SK-N-SH (cell line): ENCODE measurements at regions not wholly inside any gene's neighbourhood (a gene's known extent, or its start where the extent isn't known, plus 50 kb on each side); places are given as distances from the start of the nearest gene placed in this dataset.

ENCODE experiments used
- CTCF ChIA-PET: fragments of 300-600, 350-600 bp; formaldehyde crosslinking; extraction: SDS; loops from one replicate; lab custom pipeline; 2021; lab: Yijun Ruan, JAX
- POLR2A ChIA-PET: fragments of 350-600 bp; sonication (Branson Sonifier 250); formaldehyde crosslinking; extraction: SDS; loops from one replicate; lab custom pipeline; 2020; ENCODE audit warnings: antibody characterized with exemption, inconsistent platforms; lab: Yijun Ruan, JAX
- DNase-seq: peaks from one replicate; pipeline ENCODE4 v3.0.0; 2012
- H2AFZ ChIP-seq: fragments of 200-600 bp; sonication (generic); 2 replicates; pipeline ENCODE4 v1.8.1; 2016; ENCODE audit warnings: antibody characterized with exemption, mild to moderate bottlenecking, low read depth
- H3F3A ChIP-seq: fragments of 200-600 bp; sonication (generic); replicated peaks from 2 replicates; pipeline ENCODE3; 2016; ENCODE audit warnings: antibody characterized with exemption, mild to moderate bottlenecking; ENCODE audit not compliant: insufficient read depth
- H3K27ac ChIP-seq, 2 experiments: fragments of 200-500 bp in 1 of 2; fragments of 200-600 bp in 1 of 2; sonication (Bioruptor generic) in 1 of 2; sonication (generic), shearing (Covaris generic) in 1 of 2; 2 replicates each; pipeline versions ENCODE4 v1.5.1 to v1.6.1; 2014 to 2016; ENCODE audit warnings: low read depth in 2 of 2, inconsistent platforms in 1 of 2, low read length in 1 of 2, mild to moderate bottlenecking in 1 of 2, mixed read lengths in 1 of 2
- H3K27me3 ChIP-seq: fragments of 200-600 bp; sonication (generic), shearing (Covaris generic); 2 replicates; pipeline ENCODE4 v1.6.1; 2016; ENCODE audit warnings: mixed run types; ENCODE audit not compliant: insufficient read depth
- H3K36me3 ChIP-seq, 2 experiments: fragments of 200-500 bp in 1 of 2; fragments of 200-600 bp in 1 of 2; sonication (Bioruptor generic) in 1 of 2; sonication (generic) in 1 of 2; replicated peaks in 1 of 2; 2 replicates each; pipeline versions ENCODE3 to v1.5.1; 2014 to 2016; ENCODE audit warnings: low read length in 1 of 2, mild to moderate bottlenecking in 1 of 2; ENCODE audit not compliant: insufficient read depth in 2 of 2, control insufficient read depth in 1 of 2
- H3K4me1 ChIP-seq, 2 experiments: fragments of 200-500 bp in 1 of 2; fragments of 200-600 bp in 1 of 2; sonication (Bioruptor generic) in 1 of 2; sonication (generic), shearing (Covaris generic) in 1 of 2; 2 replicates each; pipeline versions ENCODE4 v1.5.1 to v1.6.1; 2014 to 2016; ENCODE audit warnings: low read depth in 1 of 2, low read length in 1 of 2, mixed run types in 1 of 2; ENCODE audit not compliant: insufficient read depth in 2 of 2, control insufficient read depth in 1 of 2
- H3K4me2 ChIP-seq: fragments of 200-600 bp; sonication (generic), shearing (Covaris generic); 2 replicates; pipeline ENCODE4 v1.6.1; 2017; ENCODE audit warnings: mixed run types
- H3K4me3 ChIP-seq, 2 experiments: fragments of 200-500 bp in 1 of 2; fragments of 200-600 bp in 1 of 2; sonication (Bioruptor generic) in 1 of 2; sonication (generic), shearing (Covaris generic) in 1 of 2; 2 replicates each; pipeline versions ENCODE4 v1.5.1 to v1.8.1; 2014 to 2016; ENCODE audit warnings: low read depth in 2 of 2, inconsistent platforms in 1 of 2, low read length in 1 of 2, mild to moderate bottlenecking in 1 of 2, mixed read lengths in 1 of 2, moderate library complexity in 1 of 2
- H3K79me2 ChIP-seq: fragments of 200-600 bp; sonication (generic); 2 replicates; pipeline ENCODE4 v1.8.1; 2017; ENCODE audit warnings: mild to moderate bottlenecking; ENCODE audit not compliant: insufficient read depth
- H3K9ac ChIP-seq: fragments of 200-600 bp; sonication (generic); 2 replicates; pipeline ENCODE4 v1.6.1; 2017; ENCODE audit warnings: mixed run types
- H3K9me2 ChIP-seq: fragments of 200-600 bp; sonication (generic); 2 replicates; pipeline ENCODE4 v1.6.1; 2017; ENCODE audit warnings: mixed run types
- H3K9me3 ChIP-seq: fragments of 200-600 bp; sonication (generic); 2 replicates; pipeline ENCODE4 v1.6.1; 2017; ENCODE audit warnings: mixed run types, mild to moderate bottlenecking, moderate library complexity
- H4K20me1 ChIP-seq: fragments of 200-600 bp; sonication (generic); 2 replicates; pipeline ENCODE4 v1.6.1; 2017; ENCODE audit warnings: mild to moderate bottlenecking, mixed run types; ENCODE audit not compliant: insufficient read depth
- FOXM1 ChIP-seq: IDR thresholded peaks from 2 replicates; pipeline ENCODE4 v1.4.0; 2012; ENCODE audit warnings: low read depth, mild to moderate bottlenecking
- IRF3 ChIP-seq: fragments of 150-350 bp; IDR thresholded peaks from 2 replicates; pipeline ENCODE4 v1.6.1; 2016; ENCODE audit warnings: mild to moderate bottlenecking, low read depth, low read length
- MXI1 ChIP-seq: IDR thresholded peaks from 2 replicates; pipeline ENCODE4 v1.6.1; 2012; ENCODE audit warnings: mild to moderate bottlenecking, low read depth, low read length, improper control_type of control experiment
- NFIC ChIP-seq: IDR thresholded peaks from 2 replicates; pipeline ENCODE4 v1.4.0; 2012; ENCODE audit warnings: borderline replicate concordance
- NRF1 ChIP-seq: IDR thresholded peaks from 2 replicates; pipeline ENCODE4 v1.6.1; 2012; ENCODE audit warnings: low read depth, mild to moderate bottlenecking, low read length
- RCOR1 ChIP-seq: fragments of 150-350 bp; IDR thresholded peaks from 2 replicates; pipeline ENCODE4 v1.6.1; 2017; ENCODE audit warnings: antibody characterized with exemption, low read length
- TAF1 ChIP-seq: IDR thresholded peaks from 2 replicates; pipeline ENCODE4 v1.6.1; 2012; ENCODE audit warnings: low read depth, mild to moderate bottlenecking, low read length, moderate library complexity, borderline replicate concordance
- TCF12 ChIP-seq: IDR thresholded peaks from 2 replicates; pipeline ENCODE4 v1.4.0; 2012
- WGBS: methylation state at CpG from one replicate; pipeline ENCODE4 v1.1.6; 2017; ENCODE audit warnings: low lambda C conversion rate; 5-methylcytosine and 5-hydroxymethylcytosine counted together
- TF ChIP-seq, protein P1 (sequence below): IDR thresholded peaks from 2 replicates; pipeline ENCODE4; 2012
- TF ChIP-seq, protein P2 (sequence below): fragments of 200-600 bp; sonication (generic); IDR thresholded peaks from 2 replicates; pipeline ENCODE4 v1.6.1; 2017; ENCODE audit warnings: antibody characterized with exemption, mild to moderate bottlenecking, moderate library complexity

GRCh38 chr7:79872176-79872575 lies 262.5 kb upstream of the GNAI1 start:
- TF ChIP-seq, protein P1, sequence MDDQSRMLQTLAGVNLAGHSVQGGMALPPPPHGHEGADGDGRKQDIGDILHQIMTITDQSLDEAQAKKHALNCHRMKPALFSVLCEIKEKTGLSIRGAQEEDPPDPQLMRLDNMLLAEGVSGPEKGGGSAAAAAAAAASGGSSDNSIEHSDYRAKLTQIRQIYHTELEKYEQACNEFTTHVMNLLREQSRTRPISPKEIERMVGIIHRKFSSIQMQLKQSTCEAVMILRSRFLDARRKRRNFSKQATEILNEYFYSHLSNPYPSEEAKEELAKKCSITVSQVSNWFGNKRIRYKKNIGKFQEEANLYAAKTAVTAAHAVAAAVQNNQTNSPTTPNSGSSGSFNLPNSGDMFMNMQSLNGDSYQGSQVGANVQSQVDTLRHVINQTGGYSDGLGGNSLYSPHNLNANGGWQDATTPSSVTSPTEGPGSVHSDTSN: no peak
- no peak for TF ChIP-seq FOXM1
- TF ChIP-seq RCOR1: no peak
- TF ChIP-seq NFIC: no peak
- TF ChIP-seq MXI1: no peak
- TF ChIP-seq, protein P2, sequence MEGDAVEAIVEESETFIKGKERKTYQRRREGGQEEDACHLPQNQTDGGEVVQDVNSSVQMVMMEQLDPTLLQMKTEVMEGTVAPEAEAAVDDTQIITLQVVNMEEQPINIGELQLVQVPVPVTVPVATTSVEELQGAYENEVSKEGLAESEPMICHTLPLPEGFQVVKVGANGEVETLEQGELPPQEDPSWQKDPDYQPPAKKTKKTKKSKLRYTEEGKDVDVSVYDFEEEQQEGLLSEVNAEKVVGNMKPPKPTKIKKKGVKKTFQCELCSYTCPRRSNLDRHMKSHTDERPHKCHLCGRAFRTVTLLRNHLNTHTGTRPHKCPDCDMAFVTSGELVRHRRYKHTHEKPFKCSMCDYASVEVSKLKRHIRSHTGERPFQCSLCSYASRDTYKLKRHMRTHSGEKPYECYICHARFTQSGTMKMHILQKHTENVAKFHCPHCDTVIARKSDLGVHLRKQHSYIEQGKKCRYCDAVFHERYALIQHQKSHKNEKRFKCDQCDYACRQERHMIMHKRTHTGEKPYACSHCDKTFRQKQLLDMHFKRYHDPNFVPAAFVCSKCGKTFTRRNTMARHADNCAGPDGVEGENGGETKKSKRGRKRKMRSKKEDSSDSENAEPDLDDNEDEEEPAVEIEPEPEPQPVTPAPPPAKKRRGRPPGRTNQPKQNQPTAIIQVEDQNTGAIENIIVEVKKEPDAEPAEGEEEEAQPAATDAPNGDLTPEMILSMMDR: no peak
- no peak for TF ChIP-seq IRF3
- 91% methylated on average over 2 of the region's 2 CpGs for WGBS
- POLR2A ChIA-PET: no interaction called here

GRCh38 chr7:79868010-79868409 lies 266.6 kb upstream of the GNAI1 start:
- H3K4me2 ChIP-seq: 0 out of 2 replicates have a peak overlapping the region, but pooled peaks have one; percentile 17
- H3F3A ChIP-seq: no peaks in the 10 kb centered on the region
- no peaks in the 10 kb centered on the region for H4K20me1 ChIP-seq
- no peaks in the 10 kb centered on the region for H3K36me3 ChIP-seq
- 66% methylated on average over 3 of the region's 3 CpGs for WGBS
- H2AFZ ChIP-seq: no peak overlapping the region
- H3K9me3 ChIP-seq: no peaks in the 10 kb centered on the region
- TF ChIP-seq NRF1: no peak
- no peak for TF ChIP-seq MXI1
- TF ChIP-seq FOXM1: no peak
- no peak for TF ChIP-seq TCF12
- no peak for TF ChIP-seq TAF1
- TF ChIP-seq, protein P2: no peak
- POLR2A ChIA-PET: no interaction called here
- no peaks in the 10 kb centered on the region for H3K79me2 ChIP-seq
- no peaks in the 10 kb centered on the region for H3K27me3 ChIP-seq
- H3K9ac ChIP-seq: no peak overlapping the region
- H3K4me1 ChIP-seq: peaks cover 0 to 2% of the 10 kb centered on the region in 2 experiments; a peak in 2 of 4 replicates
- CTCF ChIA-PET: no interaction called here
- H3K4me3 ChIP-seq: no peak overlapping the region
- no peaks in the 10 kb centered on the region for H3K9me2 ChIP-seq
- no peak for DNase-seq
- no peak overlapping the region for H3K27ac ChIP-seq

More at GRCh38 chr7:79872176-79872575, 262.5 kb upstream of the GNAI1 start:
- no peaks in the 10 kb centered on the region for H3K9me3 ChIP-seq
- no peak overlapping the region for H3K4me3 ChIP-seq
- H3K4me1 ChIP-seq: peaks cover 0 to 5% of the 10 kb centered on the region in 2 experiments; a peak in 2 of 4 replicates
- no peak overlapping the region for H3K9ac ChIP-seq
- H3K9me2 ChIP-seq: no peaks in the 10 kb centered on the region
- DNase-seq: no peak
- no peak overlapping the region for H2AFZ ChIP-seq
- no peaks in the 10 kb centered on the region for H3K27me3 ChIP-seq
- H3K79me2 ChIP-seq: no peaks in the 10 kb centered on the region
- peaks cover 4% of the 10 kb centered on the region for H3F3A ChIP-seq
- no peak overlapping the region for H3K27ac ChIP-seq
- CTCF ChIA-PET: interaction anchor here (0.6 kb wide), 1 partner anchor 10 kb away, joined by 3 read pairs; no protein-coding TSS in a partner anchor
- no peaks in the 10 kb centered on the region for H3K36me3 ChIP-seq
- no peak overlapping the region for H3K4me2 ChIP-seq
- no peaks in the 10 kb centered on the region for H4K20me1 ChIP-seq
